HCT116 (cell line): ENCODE measurements at regions not wholly inside any gene's neighbourhood (a gene's known extent, or its start where the extent isn't known, plus 50 kb on each side); places are given as distances from the start of the nearest gene placed in this dataset.

Experiments used
- ATAC-seq: fragments of 200-7000 bp; cut with Tn5 transposase; 2 replicates; pipeline ENCODE4 v1.9.1; 2020; ENCODE audit warnings: mild to moderate bottlenecking, moderate library complexity
- BruUV-seq: library from RNA; stranded (reverse); fragments of 400-500 nt; replicated peaks from 2 replicates; lab custom pipeline; 2021; lab: Mats Ljungman, UMichigan
- CTCF ChIA-PET: fragments of 300-600 bp; sonication (Branson Sonifier 250); formaldehyde crosslinking; loops from one replicate; lab custom pipeline; 2021; ENCODE audit warnings: antibody characterized with exemption; lab: Charles Lee
- POLR2A ChIA-PET: fragments of 300-600, 350-600 bp; sonication (Branson Sonifier 250); formaldehyde crosslinking; loops from one replicate; lab custom pipeline; 2021; ENCODE audit warnings: antibody characterized with exemption; lab: Charles Lee
- RAD21 ChIA-PET, 2 experiments: fragments of 300-600 bp; sonication (Branson Sonifier 250); formaldehyde crosslinking; loops; one replicate each; lab custom pipeline; 2023; ENCODE audit warnings: low total read pairs in 2 of 2; ENCODE audit not compliant: uncharacterized antibody in 2 of 2, unreplicated experiment in 2 of 2, low non-redundant PET in 1 of 2; lab: Charles Lee
- DNase-seq: peaks from one replicate; pipeline ENCODE4 v3.0.0-alpha.2; 2010; ENCODE audit warnings: low read depth, low spot score
- H2AFZ ChIP-seq: fragments of 200-600 bp; shearing (Covaris generic), sonication (generic); 2 replicates; pipeline ENCODE4 v1.6.1; 2017; ENCODE audit warnings: low read depth, mixed run types, mixed read lengths, antibody characterized with exemption, low read length; ENCODE audit not compliant: poor library complexity, severe bottlenecking
- H3K27ac ChIP-seq: 2 replicates; pipeline ENCODE4 v1.5.1; 2012; ENCODE audit warnings: low read depth, low read length
- H3K27me3 ChIP-seq: fragments of 200-600 bp; sonication (generic); 2 replicates; pipeline ENCODE4 v1.6.1; 2016; ENCODE audit warnings: mixed run types, low read length, mixed read lengths; ENCODE audit not compliant: insufficient read depth
- H3K36me3 ChIP-seq, 2 experiments: fragments of 200-500 bp in 1 of 2; fragments of 200-600 bp in 1 of 2; sonication (Bioruptor generic) in 1 of 2; sonication (generic) in 1 of 2; 2 replicates each; pipeline versions ENCODE4 v1.5.1 to v1.6.1; 2014 to 2016; ENCODE audit warnings: low read length in 2 of 2, inconsistent platforms in 1 of 2, mixed read lengths in 1 of 2, mixed run types in 1 of 2; ENCODE audit not compliant: insufficient read depth in 2 of 2, control insufficient read depth in 1 of 2
- H3K4me1 ChIP-seq, 2 experiments: fragments of 200-600 bp in 1 of 2; sonication (generic) in 1 of 2; 2 replicates each; pipeline versions ENCODE4 v1.5.1 to v1.6.1; 2012 to 2017; ENCODE audit warnings: low read length in 2 of 2, inconsistent platforms in 1 of 2, mild to moderate bottlenecking in 1 of 2, mixed read lengths in 1 of 2, mixed run types in 1 of 2, moderate library complexity in 1 of 2; ENCODE audit not compliant: insufficient read depth in 2 of 2, control insufficient read depth in 1 of 2
- H3K4me2 ChIP-seq: fragments of 200-600 bp; sonication (generic); 2 replicates; pipeline ENCODE4 v1.6.1; 2017; ENCODE audit warnings: mixed run types, low read length, mixed read lengths
- H3K4me3 ChIP-seq, 2 experiments: fragments of 200-600 bp in 1 of 2; sonication (generic) in 1 of 2; replicated peaks in 1 of 2; 2 replicates each; pipeline ENCODE4 v1.5.1; 2011 to 2016; ENCODE audit warnings: low read length in 2 of 2, control low read depth in 1 of 2, low read depth in 1 of 2, mild to moderate bottlenecking in 1 of 2, mixed read lengths in 1 of 2, mixed run types in 1 of 2
- H3K79me2 ChIP-seq: fragments of 200-600 bp; sonication (generic); 2 replicates; pipeline ENCODE4 v1.6.1; 2017; ENCODE audit warnings: mild to moderate bottlenecking, mixed run types, low read length, moderate library complexity, mixed read lengths; ENCODE audit not compliant: insufficient read depth
- H3K9ac ChIP-seq: fragments of 200-600 bp; sonication (generic); 2 replicates; pipeline ENCODE4 v1.6.1; 2016; ENCODE audit warnings: low read length, mixed read lengths
- H3K9me2 ChIP-seq: fragments of 200-600 bp; sonication (generic), shearing (Covaris generic); 2 replicates; pipeline ENCODE4 v1.6.1; 2017; ENCODE audit warnings: mixed run types, mild to moderate bottlenecking, moderate library complexity; ENCODE audit not compliant: insufficient read depth
- H3K9me3 ChIP-seq, 2 experiments: fragments of 200-500 bp in 1 of 2; fragments of 200-600 bp in 1 of 2; sonication (Bioruptor generic) in 1 of 2; sonication (generic) in 1 of 2; 2 replicates each; pipeline ENCODE4 v1.6.1; 2014 to 2017; ENCODE audit warnings: low read length in 2 of 2, mixed read lengths in 2 of 2, inconsistent platforms in 1 of 2, low read depth in 1 of 2, mild to moderate bottlenecking in 1 of 2, mixed run types in 1 of 2, moderate library complexity in 1 of 2; ENCODE audit not compliant: control insufficient read depth in 1 of 2, insufficient read depth in 1 of 2
- H4K20me1 ChIP-seq: fragments of 200-600 bp; sonication (generic), shearing (Covaris generic); 2 replicates; pipeline ENCODE4 v1.6.1; 2017; ENCODE audit warnings: mixed run types, mild to moderate bottlenecking, moderate library complexity; ENCODE audit not compliant: insufficient read depth
- CEBPB ChIP-seq: IDR thresholded peaks from 2 replicates; pipeline ENCODE4 v1.6.1; 2012; ENCODE audit warnings: low read depth
- EGR1 ChIP-seq: IDR thresholded peaks from 2 replicates; pipeline ENCODE4 v1.6.1; 2012; ENCODE audit warnings: low read depth
- ELF1 ChIP-seq: IDR thresholded peaks from 2 replicates; pipeline ENCODE4 v1.6.1; 2012; ENCODE audit warnings: low read depth, borderline replicate concordance
- EZH2 ChIP-seq: fragments of 200-600 bp; sonication (generic); IDR thresholded peaks from 2 replicates; pipeline ENCODE4 v1.6.1; 2017; ENCODE audit warnings: antibody characterized with exemption, mixed run types
- EZH2phosphoT487 ChIP-seq: fragments of 200-600 bp; IDR thresholded peaks from 2 replicates; pipeline ENCODE4 v1.6.1; 2018; ENCODE audit warnings: antibody characterized with exemption, borderline replicate concordance
- FOSL1 ChIP-seq: IDR thresholded peaks from 2 replicates; pipeline ENCODE4 v1.6.1; 2012; ENCODE audit warnings: low read depth
- JUND ChIP-seq: IDR thresholded peaks from 2 replicates; pipeline ENCODE4 v1.6.1; 2012
- POLR2A ChIP-seq: IDR thresholded peaks from 2 replicates; pipeline ENCODE4 v1.7.0; 2011; ENCODE audit warnings: borderline replicate concordance; ENCODE audit not compliant: insufficient read depth, insufficient read length; ENCODE audit errors: extremely low read depth
- POLR2AphosphoS5 ChIP-seq: IDR thresholded peaks from 2 replicates; pipeline ENCODE4 v1.6.1; 2011; ENCODE audit warnings: mild to moderate bottlenecking, low read depth, low read length, moderate library complexity
- RAD21 ChIP-seq: IDR thresholded peaks from 2 replicates; pipeline ENCODE4 v1.6.1; 2012; ENCODE audit warnings: low read depth, mild to moderate bottlenecking
- SIN3A ChIP-seq: IDR thresholded peaks from 2 replicates; pipeline ENCODE4 v1.6.1; 2012; ENCODE audit warnings: low read depth
- SRF ChIP-seq: IDR thresholded peaks from 2 replicates; pipeline ENCODE4 v1.6.1; 2012; ENCODE audit warnings: low read depth
- TCF7L2 ChIP-seq: IDR thresholded peaks from 2 replicates; pipeline ENCODE4 v1.7.0; 2011; ENCODE audit warnings: borderline replicate concordance, inconsistent platforms; ENCODE audit not compliant: insufficient read depth, insufficient read length; ENCODE audit errors: extremely low read depth
- YY1 ChIP-seq: IDR thresholded peaks from 2 replicates; pipeline ENCODE4 v1.6.1; 2011; ENCODE audit warnings: low read length, low read depth, moderate library complexity, mild to moderate bottlenecking; ENCODE audit not compliant: insufficient replicate concordance; ENCODE audit errors: extremely low read depth
- ZFX ChIP-seq: fragments of 450-650 bp; IDR thresholded peaks from 2 replicates; pipeline ENCODE4 v1.6.1; 2017
- ZNF274 ChIP-seq: fragments of 200-500 bp; sonication (Bioruptor generic); IDR thresholded peaks from 2 replicates; pipeline ENCODE4 v1.6.1; 2014; ENCODE audit warnings: mild to moderate bottlenecking, low read depth, low read length, inconsistent platforms
- intact Hi-C: fragments of 100-400 bp; cut with micrococcal nuclease; formaldehyde crosslinking; loops from 2 replicates; pipeline ENCODE4 v1.10.0; 2022
- TF ChIP-seq, protein P1 (sequence below): IDR thresholded peaks from 2 replicates; pipeline ENCODE4 v1.6.1; 2012
- TF ChIP-seq, protein P2 (sequence below): IDR thresholded peaks from 2 replicates; pipeline ENCODE4 v1.6.1; 2012

DNA sequence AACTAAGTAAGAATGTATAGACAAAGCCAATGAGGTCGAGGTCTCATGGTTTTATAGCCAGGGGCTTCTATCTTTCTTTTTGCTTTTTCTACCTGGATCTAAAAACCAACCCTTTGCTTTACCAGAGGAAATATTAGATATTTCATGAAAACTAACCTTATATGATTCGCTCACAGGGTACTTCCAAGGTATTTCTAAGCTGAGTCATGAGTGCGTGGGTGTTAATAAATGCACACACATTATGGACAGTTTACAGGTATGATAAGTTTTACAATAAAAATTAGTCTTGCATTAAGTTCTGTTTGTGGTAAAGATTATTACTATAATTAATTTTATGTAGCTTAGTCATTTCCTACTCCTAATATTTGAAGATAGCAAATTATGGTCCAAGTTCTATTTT is 217.2 kb downstream of the CHRM3 start:
- BruUV-seq = no TSS peak
- TF ChIP-seq ZNF274 (no peak), EZH2 (no peak), JUND (no peak), SIN3A (no peak), ELF1 (no peak), RAD21 (no peak), TCF7L2 (no peak), EZH2phosphoT487 (no peak), ZFX (no peak), POLR2AphosphoS5 (no peak), FOSL1 (no peak), EGR1 (no peak), SRF (no peak), POLR2A (no peak)
- ChIA-PET POLR2A (no interaction called here), RAD21 (no interaction called here), CTCF (no interaction called here)
- H3K9me3 ChIP-seq = peaks cover 0 to 19% of the 10 kb centered on the region in 2 experiments; a peak in 2 of 4 replicates
- H3K9ac ChIP-seq = no peak overlapping the region
- H2AFZ ChIP-seq = no peak overlapping the region
- DNase-seq (no peak), ATAC-seq (no peak)
- no peaks in the 10 kb centered on the region for H3K27me3 ChIP-seq
- intact Hi-C loops = no loop called here
- H3K9me2 ChIP-seq = no peaks in the 10 kb centered on the region
- no peaks in the 10 kb centered on the region for H3K79me2 ChIP-seq
- no peaks in the 10 kb centered on the region for H3K36me3 ChIP-seq
- no peaks in the 10 kb centered on the region for H4K20me1 ChIP-seq
- H3K27ac ChIP-seq = no peak overlapping the region
- H3K4me1 ChIP-seq = no peaks in the 10 kb centered on the region
- no peak overlapping the region for H3K4me3 ChIP-seq
- H3K4me2 ChIP-seq = no peak overlapping the region

DNA sequence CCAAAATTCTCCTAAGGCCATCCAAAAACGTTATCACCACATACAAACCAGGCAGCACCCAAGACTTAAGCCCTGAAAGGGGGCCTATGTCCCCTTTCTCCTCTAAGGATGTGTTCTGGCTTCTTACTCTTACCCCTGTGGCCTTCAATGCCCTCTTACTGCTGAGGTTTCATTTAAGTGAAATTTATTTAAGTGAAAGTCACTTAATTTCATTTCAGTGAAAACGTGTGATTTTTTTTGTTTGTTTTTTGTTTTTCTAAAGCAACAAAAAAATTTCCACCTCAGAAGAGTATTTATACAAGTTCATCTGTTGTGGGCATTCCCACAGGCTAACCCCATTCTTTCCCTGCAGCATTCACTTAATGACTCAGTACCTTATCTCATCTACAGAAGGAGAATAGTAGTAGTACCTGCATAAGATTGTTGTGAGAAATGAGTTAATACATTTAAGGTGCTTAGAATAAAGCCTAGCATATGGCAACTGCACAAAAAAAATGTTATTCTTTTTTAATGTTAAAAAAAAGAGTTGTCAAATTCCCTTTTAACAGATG is 220.6 kb downstream of the CHRM3 start:
- no peak overlapping the region for H2AFZ ChIP-seq
- H3K4me3 ChIP-seq = no peak overlapping the region
- no peaks in the 10 kb centered on the region for H3K27me3 ChIP-seq
- no peak overlapping the region for H3K4me2 ChIP-seq
- no peaks in the 10 kb centered on the region for H3K79me2 ChIP-seq
- H3K9me2 ChIP-seq = no peaks in the 10 kb centered on the region
- CTCF ChIA-PET = no interaction called here
- intact Hi-C loops = no loop called here
- DNase-seq = no peak
- no peaks in the 10 kb centered on the region for H3K4me1 ChIP-seq
- no peak overlapping the region for H3K9ac ChIP-seq
- no peaks in the 10 kb centered on the region for H3K36me3 ChIP-seq
- ATAC-seq = no peak
- POLR2A ChIA-PET = no interaction called here
- H3K27ac ChIP-seq = no peak overlapping the region
- H4K20me1 ChIP-seq = no peaks in the 10 kb centered on the region
- TF ChIP-seq, protein P1, sequence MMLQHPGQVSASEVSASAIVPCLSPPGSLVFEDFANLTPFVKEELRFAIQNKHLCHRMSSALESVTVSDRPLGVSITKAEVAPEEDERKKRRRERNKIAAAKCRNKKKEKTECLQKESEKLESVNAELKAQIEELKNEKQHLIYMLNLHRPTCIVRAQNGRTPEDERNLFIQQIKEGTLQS = no peak
- no peak for TF ChIP-seq CEBPB
- no peak for TF ChIP-seq ZFX
- TF ChIP-seq POLR2A = no peak
- TF ChIP-seq, protein P2, sequence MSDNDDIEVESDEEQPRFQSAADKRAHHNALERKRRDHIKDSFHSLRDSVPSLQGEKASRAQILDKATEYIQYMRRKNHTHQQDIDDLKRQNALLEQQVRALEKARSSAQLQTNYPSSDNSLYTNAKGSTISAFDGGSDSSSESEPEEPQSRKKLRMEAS = no peak
- no peak for TF ChIP-seq TCF7L2
- no peak for TF ChIP-seq YY1
- TF ChIP-seq SRF = no peak
- TF ChIP-seq FOSL1 = no peak
- H3K9me3 ChIP-seq = peaks cover 0 to 14% of the 10 kb centered on the region in 2 experiments; a peak in 2 of 4 replicates
- BruUV-seq = no TSS peak
- RAD21 ChIA-PET = no interaction called here
